ENCODE measurements at regions not wholly inside any gene's neighbourhood (a gene's known extent, or its start where the extent isn't known, plus 50 kb on each side); places are given as distances from the start of the nearest gene placed in this dataset.

DNA sequence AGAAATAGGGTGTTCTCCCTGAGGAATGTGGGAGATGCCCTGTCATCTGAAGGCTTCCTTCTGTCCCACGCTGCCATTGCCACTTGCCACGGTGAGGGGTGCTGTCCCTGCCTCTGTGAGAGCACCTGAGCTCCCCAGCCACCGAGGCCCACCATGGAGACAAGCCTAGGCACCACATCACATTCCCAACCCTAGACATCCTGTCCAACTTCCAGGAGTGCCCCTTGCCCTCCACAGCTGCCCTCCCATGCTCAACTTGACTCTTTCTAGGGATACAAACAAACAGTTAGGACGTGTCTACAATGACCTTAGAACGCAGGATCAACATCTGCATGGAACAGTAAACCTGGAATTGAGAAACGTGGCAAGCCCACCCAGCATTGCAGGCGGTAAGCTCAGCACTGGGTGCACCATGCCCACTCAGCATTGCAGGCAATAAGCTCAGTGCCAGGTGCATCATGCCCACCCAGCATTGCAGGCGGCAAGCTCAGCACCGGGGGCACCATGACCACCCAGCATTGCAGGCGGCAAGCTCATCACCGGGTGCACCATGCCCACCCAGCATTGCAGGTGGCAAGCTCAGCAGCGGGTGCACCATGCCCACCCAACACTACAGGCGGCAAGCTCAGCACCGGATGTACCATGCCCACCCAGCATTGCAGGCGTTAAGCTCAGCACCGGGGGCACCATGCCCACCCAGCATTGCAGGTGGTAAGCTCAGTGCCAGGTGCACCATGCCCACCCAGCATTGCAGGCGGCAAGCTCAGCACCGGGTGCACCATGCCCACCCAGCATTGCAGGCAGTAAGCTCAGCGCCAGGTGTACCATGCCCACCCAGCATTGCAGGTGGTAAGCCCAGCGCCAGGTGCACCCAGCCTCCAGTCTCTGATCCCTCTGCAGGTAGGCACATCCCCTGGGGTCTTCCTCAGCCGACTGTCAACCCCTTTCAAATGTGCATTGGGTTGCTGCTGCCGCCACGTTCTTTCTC is 1463.9 kb downstream of the TBC1D22A start:
- Histone ChIP-seq H2BK15ac (ENCODE audit: low read depth, low read length) (no peak overlapping the region), H3K79me1 (ENCODE audit: low read depth in 1 of 2, low read length in 2 of 2) (no peaks in the 10 kb centered on the region), H3K9ac (ENCODE audit: low read depth, low read length) (no peak overlapping the region), H2AFZ (replicated peaks; ENCODE audit: low read length, poor library complexity) (no peak overlapping the region), H3K36me3 (ENCODE audit: control insufficient read depth, insufficient read depth, low read length) (no peaks in the 10 kb centered on the region), H4K8ac (ENCODE audit: low read depth in 2 of 2, low read length in 2 of 2) (no peak overlapping the region), H3K18ac (ENCODE audit: low read depth, low read length) (no peak overlapping the region), H3K27ac (ENCODE audit: insufficient read depth, low read length) (no peak overlapping the region), H3K27me3 (ENCODE audit: control insufficient read depth, insufficient read depth, low read length) (no peaks in the 10 kb centered on the region), H3K4me3 (ENCODE audit: insufficient read depth, low read depth, low read length) (no peak overlapping the region), H3K4ac (ENCODE audit: low read depth, low read length) (no peak overlapping the region), H3K9me1 (ENCODE audit: insufficient read depth, low read length) (no peaks in the 10 kb centered on the region), H3K4me1 (ENCODE audit: control insufficient read depth, insufficient read depth, low read length) (no peaks in the 10 kb centered on the region), H4K20me1 (ENCODE audit: insufficient read depth, low read length) (no peaks in the 10 kb centered on the region), H2BK5ac (ENCODE audit: low read depth, low read length, poor library complexity, severe bottlenecking) (no peak overlapping the region), H3K23ac (ENCODE audit: low read depth, low read length) (no peak overlapping the region), H3K4me2 (ENCODE audit: low read depth, low read length) (no peak overlapping the region), H2BK120ac (ENCODE audit: low read depth, low read length) (no peak overlapping the region), H3K9me3 (ENCODE audit: control insufficient read depth, insufficient read depth, low read length) (peaks cover 56% of the 10 kb centered on the region), H3K14ac (replicated peaks; ENCODE audit: low read depth, low read length) (no peak overlapping the region), H2BK20ac (ENCODE audit: low read depth, low read length) (no peak overlapping the region), H4K91ac (ENCODE audit: insufficient read depth, low read depth, low read length) (no peak overlapping the region), H3K56ac (ENCODE audit: extremely low read depth, insufficient read depth, low read length) (no peak overlapping the region), H4K5ac (ENCODE audit: low read depth, low read length) (no peak overlapping the region), H2AK9ac (replicated peaks; ENCODE audit: low read depth, low read length, poor library complexity) (no peak overlapping the region), H2AK5ac (ENCODE audit: low read depth, low read length) (no peak overlapping the region)
- CTCF ChIA-PET: no interaction called here
- intact Hi-C loops (cut with micrococcal nuclease): no loop called here
- no peak for TF ChIP-seq RAD21 (IDR thresholded peaks at IDR 0.05; ENCODE audit: low read length)
- no peak for TF ChIP-seq CHD1 (IDR thresholded peaks at IDR 0.05; ENCODE audit: low read depth, low read length)
- POLR2A ChIA-PET (ENCODE audit: unreplicated experiment): no interaction called here
- WGBS, 2 experiments (ENCODE audit: extremely low coverage in 2 of 2, insufficient read length in 1 of 2): 27% methylated on average over 9 of the region's 23 CpGs; no CpG with 5 or more reads in 1 of the 2 experiments
- in situ Hi-C loops (cut with MboI; ENCODE audit: low sequenced_read_pairs): no loop called here
- dilution Hi-C loops (cut with HindIII; ENCODE audit: low sequenced_read_pairs, unreplicated experiment): no loop called here
- DNase-seq (no peak), ATAC-seq (ENCODE audit: low read depth) (no peak)
- no TSS peak for BruUV-seq (replicated peaks)

All from IMR-90 (cell line).